ENCODE measurements at regions not wholly inside any gene's neighbourhood (a gene's known extent, or its start where the extent isn't known, plus 50 kb on each side); places are given as distances from the start of the nearest gene placed in this dataset.
"Not testable (repeated sequence)": the region's sequence is repeated elsewhere in the genome, so short reads cannot be mapped to it uniquely, and the experiment has no call there.

GRCh38 chr11:71750908-71751307, 82.1 kb upstream of the DEFB108B start:
- TF ChIP-seq EZH2 (IDR thresholded peaks at IDR 0.05; ENCODE audit: insufficient read depth, poor library complexity, severe bottlenecking); EZH2phosphoT487 (IDR thresholded peaks at IDR 0.05; ENCODE audit: insufficient read depth, low read depth): not testable (repeated sequence)
